ENCODE measurements at regions not wholly inside any gene's neighbourhood (a gene's known extent, or its start where the extent isn't known, plus 50 kb on each side); places are given as distances from the start of the nearest gene placed in this dataset.

- Histone ChIP-seq H3K9me3 (ENCODE audit: severe bottlenecking) (no peaks in the 10 kb centered on the region), H3K4me3 (ENCODE audit: low read depth, low read length) (no peak overlapping the region), H3K27me3 (ENCODE audit: insufficient read depth, low read depth, severe bottlenecking) (no peaks in the 10 kb centered on the region), H3K36me3 (no peaks in the 10 kb centered on the region), H3K27ac (no peak overlapping the region)
- no peak for DNase-seq
- no peak for TF ChIP-seq CTCF (IDR thresholded peaks at IDR 0.05; ENCODE audit: low read depth, low read length)
Observed at GRCh38 chr4:38495446-38495845, 168.6 kb upstream of the KLF3 start.

GRCh38 chr4:38497121-38497520, 166.9 kb upstream of the KLF3 start:
- no peak for DNase-seq
- no peaks in the 10 kb centered on the region for H3K36me3 ChIP-seq
- no peaks in the 10 kb centered on the region for H3K27me3 ChIP-seq (ENCODE audit: insufficient read depth, low read depth, severe bottlenecking)
- TF ChIP-seq CTCF (IDR thresholded peaks at IDR 0.05; ENCODE audit: low read depth, low read length): no peak
- no peaks in the 10 kb centered on the region for H3K9me3 ChIP-seq (ENCODE audit: severe bottlenecking)
- H3K4me3 ChIP-seq (ENCODE audit: low read depth, low read length): no peak overlapping the region
- H3K27ac ChIP-seq: no peak overlapping the region

GRCh38 chr4:38499101-38499500, 164.9 kb upstream of the KLF3 start:
- no peak for TF ChIP-seq CTCF (IDR thresholded peaks at IDR 0.05; ENCODE audit: low read depth, low read length)
- Histone ChIP-seq H3K9me3 (ENCODE audit: severe bottlenecking) (no peaks in the 10 kb centered on the region), H3K36me3 (no peaks in the 10 kb centered on the region), H3K27ac (no peak overlapping the region), H3K4me3 (ENCODE audit: low read depth, low read length) (no peak overlapping the region), H3K27me3 (ENCODE audit: insufficient read depth, low read depth, severe bottlenecking) (no peaks in the 10 kb centered on the region)
- no peak for DNase-seq

DNA sequence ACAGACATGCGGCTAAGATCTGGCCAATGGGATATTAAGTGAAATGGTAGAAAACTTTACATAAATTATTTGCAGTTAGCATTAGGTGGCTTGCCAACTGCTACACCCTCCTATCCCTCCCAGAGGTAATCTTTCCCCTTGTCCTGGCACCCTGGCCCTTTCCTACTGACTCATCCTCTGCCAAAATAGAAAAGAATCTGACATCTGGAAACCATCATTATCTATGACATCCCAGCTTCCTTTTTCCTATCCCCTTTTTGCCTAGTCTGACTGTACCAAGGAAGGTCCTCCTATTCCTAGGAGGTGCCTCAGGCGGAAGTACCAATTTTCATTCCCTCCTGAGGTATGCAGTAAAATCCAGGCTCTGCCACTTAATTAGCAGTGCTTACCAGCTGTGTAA, 163.6 kb upstream of the KLF3 start:
- Histone ChIP-seq H3K9me3 (ENCODE audit: severe bottlenecking) (no peaks in the 10 kb centered on the region), H3K27ac (no peak overlapping the region), H3K36me3 (no peaks in the 10 kb centered on the region), H3K27me3 (ENCODE audit: insufficient read depth, low read depth, severe bottlenecking) (no peaks in the 10 kb centered on the region), H3K4me3 (ENCODE audit: low read depth, low read length) (no peak overlapping the region)
- no peak for DNase-seq
- TF ChIP-seq CTCF (IDR thresholded peaks at IDR 0.05; ENCODE audit: low read depth, low read length): no peak

- H3K27me3 ChIP-seq (ENCODE audit: insufficient read depth, low read depth, severe bottlenecking): no peaks in the 10 kb centered on the region
- H3K36me3 ChIP-seq: no peaks in the 10 kb centered on the region
- DNase-seq: no peak
- no peaks in the 10 kb centered on the region for H3K9me3 ChIP-seq (ENCODE audit: severe bottlenecking)
- H3K27ac ChIP-seq: no peak overlapping the region
- no peak overlapping the region for H3K4me3 ChIP-seq (ENCODE audit: low read depth, low read length)
- no peak for TF ChIP-seq CTCF (IDR thresholded peaks at IDR 0.05; ENCODE audit: low read depth, low read length)
Observed at GRCh38 chr4:38501698-38502097, 162.3 kb upstream of the KLF3 start.

DNA sequence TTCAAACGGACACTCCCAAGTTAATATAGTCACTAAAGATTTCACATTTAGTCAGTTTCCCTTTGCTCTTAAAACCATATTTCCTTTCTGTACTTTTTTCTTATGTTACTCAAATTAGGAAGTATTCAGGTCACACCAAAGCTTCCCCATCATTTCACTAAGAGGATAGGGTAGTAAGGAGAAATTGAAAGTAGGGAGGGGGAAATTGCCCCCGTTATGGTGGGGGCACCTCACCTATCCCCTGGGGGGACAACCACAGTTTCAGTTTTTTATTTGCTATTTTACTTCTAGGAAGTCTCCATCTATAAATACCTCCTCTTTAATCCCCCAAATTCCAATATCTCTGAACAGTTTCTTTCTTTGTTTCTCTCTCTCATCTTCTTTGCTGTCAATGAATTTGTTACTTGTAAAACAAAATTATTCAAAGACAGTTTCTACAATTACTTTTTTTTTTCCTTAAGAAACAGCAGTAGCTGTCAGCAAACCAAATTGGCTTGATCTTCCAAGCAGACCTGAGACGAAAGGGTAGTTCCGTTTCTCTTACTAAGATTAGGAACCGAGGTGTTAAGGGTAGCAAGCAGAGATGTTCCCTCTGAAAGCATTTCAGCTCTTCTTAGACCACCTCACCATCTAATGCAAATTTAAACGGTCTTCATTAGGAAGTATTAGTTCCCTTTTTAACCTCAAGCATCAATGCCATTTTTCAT, 160.2 kb upstream of the KLF3 start:
- Histone ChIP-seq H3K4me3 (ENCODE audit: low read depth, low read length) (no peak overlapping the region), H3K27ac (no peak overlapping the region), H3K36me3 (no peaks in the 10 kb centered on the region), H3K9me3 (ENCODE audit: severe bottlenecking) (peaks cover 2% of the 10 kb centered on the region), H3K27me3 (ENCODE audit: insufficient read depth, low read depth, severe bottlenecking) (no peaks in the 10 kb centered on the region)
- TF ChIP-seq CTCF (IDR thresholded peaks at IDR 0.05; ENCODE audit: low read depth, low read length): no peak
- no peak for DNase-seq

All from WERI-Rb-1 (cell line).